HepG2 (cell line): ENCODE measurements at regions not wholly inside any gene's neighbourhood (a gene's known extent, or its start where the extent isn't known, plus 50 kb on each side); places are given as distances from the start of the nearest gene placed in this dataset.

Source experiments
- ATF1 ChIP-seq: IDR thresholded peaks from 2 replicates; pipeline ENCODE4 v1.6.1; 2016; ENCODE audit warnings: mild to moderate bottlenecking, control low read depth
- CREB1 ChIP-seq, 2 experiments: fragments of 450-650 bp in 1 of 2; IDR thresholded peaks; 2 replicates each; pipeline ENCODE4 v1.6.1; 2016 to 2017; ENCODE audit warnings: control low read depth in 1 of 2, mild to moderate bottlenecking in 1 of 2, missing compliant biosample characterization in 1 of 2, missing genetic modification characterization in 1 of 2
- CTCF ChIP-seq: sonication (generic); formaldehyde crosslinking; IDR thresholded peaks from 2 replicates; pipeline ENCODE4 v1.5.0; 2020; ENCODE audit warnings: mild to moderate bottlenecking, missing genetic modification reagents, moderate library complexity
- EZH2 ChIP-seq: conservative IDR thresholded peaks from 2 replicates; pipeline ENCODE4 v1.6.1; 2012; ENCODE audit warnings: mild to moderate bottlenecking, low read depth, low read length, moderate library complexity
- JUND ChIP-seq: sonication (generic); formaldehyde crosslinking; IDR thresholded peaks from 2 replicates; pipeline ENCODE4 v1.8.0; 2022; ENCODE audit warnings: mild to moderate bottlenecking, missing genetic modification reagents
- NFE2 ChIP-seq: sonication (generic); formaldehyde crosslinking; IDR thresholded peaks from 2 replicates; pipeline ENCODE4 v1.4.0; 2020; ENCODE audit warnings: missing genetic modification reagents
- POLR2A ChIP-seq, 2 experiments: IDR thresholded peaks; 2 replicates each; pipeline ENCODE4 v1.6.1; 2011; ENCODE audit warnings: low read depth in 2 of 2, low read length in 2 of 2, mild to moderate bottlenecking in 1 of 2, moderate library complexity in 1 of 2; ENCODE audit not compliant: insufficient read depth in 1 of 2
- ZBTB8A ChIP-seq: sonication (generic); formaldehyde crosslinking; IDR thresholded peaks from 2 replicates; pipeline ENCODE4 v1.4.0; 2020; ENCODE audit warnings: mild to moderate bottlenecking, low read depth, missing genetic modification reagents, borderline replicate concordance
- ZNF343 ChIP-seq: sonication (generic); formaldehyde crosslinking; IDR thresholded peaks from 2 replicates; pipeline ENCODE4 v1.4.0; 2020; ENCODE audit warnings: mild to moderate bottlenecking, missing genetic modification reagents
- ZNF354B ChIP-seq: sonication (generic); formaldehyde crosslinking; IDR thresholded peaks from 2 replicates; pipeline ENCODE4 v1.8.0; 2022; ENCODE audit warnings: mild to moderate bottlenecking, missing genetic modification reagents
- ZNF558 ChIP-seq: sonication (generic); formaldehyde crosslinking; IDR thresholded peaks from 2 replicates; pipeline ENCODE4 v1.9.0; 2022; ENCODE audit warnings: mild to moderate bottlenecking, missing genetic modification reagents, borderline replicate concordance
- TF ChIP-seq, protein P1 (sequence below): sonication (generic); formaldehyde crosslinking; IDR thresholded peaks from 2 replicates; pipeline ENCODE4 v1.8.1; 2022; ENCODE audit warnings: low read depth, mild to moderate bottlenecking, missing genetic modification reagents
- TF ChIP-seq, protein P2 (sequence below): sonication (generic); formaldehyde crosslinking; IDR thresholded peaks from 2 replicates; pipeline ENCODE4 v1.5.1; 2020; ENCODE audit warnings: missing genetic modification reagents, mild to moderate bottlenecking, borderline replicate concordance
- TF ChIP-seq, protein P3 (sequence below): sonication (generic); formaldehyde crosslinking; IDR thresholded peaks from 2 replicates; pipeline ENCODE4 v1.5.1; 2020; ENCODE audit warnings: missing genetic modification reagents, mild to moderate bottlenecking, borderline replicate concordance

DNA sequence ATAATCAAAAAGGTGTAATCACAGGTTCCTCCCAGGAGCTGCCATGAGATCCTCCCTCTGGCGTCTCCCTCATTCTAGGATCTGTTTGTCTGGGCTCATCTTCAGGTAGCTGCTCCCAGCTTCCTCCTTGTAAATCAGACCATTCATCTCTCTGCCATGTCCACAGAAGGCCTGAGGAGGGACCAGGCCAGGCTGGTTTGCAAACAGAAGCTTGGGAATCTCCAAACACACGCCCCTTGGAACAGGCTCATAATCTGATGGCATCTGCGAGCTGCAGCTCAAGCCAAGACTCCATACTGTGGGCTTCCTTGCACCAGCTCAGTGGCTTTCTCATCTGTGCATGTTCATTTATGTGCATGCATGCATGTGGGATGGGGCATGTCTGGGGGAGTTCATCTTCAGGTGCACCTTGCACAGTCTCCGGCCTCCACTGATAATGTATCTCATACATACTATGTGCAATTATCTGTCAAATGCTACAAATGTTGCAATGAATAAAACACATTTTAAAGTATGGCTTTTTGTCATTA, 134.9 kb downstream of the NXPE2 start:
- TF ChIP-seq ZNF343 (CRISPR knock-in tag) = no peak
- TF ChIP-seq ZNF354B (CRISPR knock-in tag) = no peak
- no peak for TF ChIP-seq POLR2A (IDR thresholded peaks at IDR 0.05; ENCODE audit: insufficient read depth in 1 of 2, low read depth in 2 of 2, low read length in 2 of 2)
- no peak for TF ChIP-seq CREB1 (IDR thresholded peaks at IDR 0.05)
- TF ChIP-seq CREB1 (CRISPR knock-in tag; IDR thresholded peaks at IDR 0.05) = no peak
- no peak for TF ChIP-seq ZNF558 (CRISPR knock-in tag)
- no peak for TF ChIP-seq ATF1 (CRISPR knock-in tag)
- no peak for TF ChIP-seq ZBTB8A (CRISPR knock-in tag)
- TF ChIP-seq EZH2 = no peak
- TF ChIP-seq, protein P1, sequence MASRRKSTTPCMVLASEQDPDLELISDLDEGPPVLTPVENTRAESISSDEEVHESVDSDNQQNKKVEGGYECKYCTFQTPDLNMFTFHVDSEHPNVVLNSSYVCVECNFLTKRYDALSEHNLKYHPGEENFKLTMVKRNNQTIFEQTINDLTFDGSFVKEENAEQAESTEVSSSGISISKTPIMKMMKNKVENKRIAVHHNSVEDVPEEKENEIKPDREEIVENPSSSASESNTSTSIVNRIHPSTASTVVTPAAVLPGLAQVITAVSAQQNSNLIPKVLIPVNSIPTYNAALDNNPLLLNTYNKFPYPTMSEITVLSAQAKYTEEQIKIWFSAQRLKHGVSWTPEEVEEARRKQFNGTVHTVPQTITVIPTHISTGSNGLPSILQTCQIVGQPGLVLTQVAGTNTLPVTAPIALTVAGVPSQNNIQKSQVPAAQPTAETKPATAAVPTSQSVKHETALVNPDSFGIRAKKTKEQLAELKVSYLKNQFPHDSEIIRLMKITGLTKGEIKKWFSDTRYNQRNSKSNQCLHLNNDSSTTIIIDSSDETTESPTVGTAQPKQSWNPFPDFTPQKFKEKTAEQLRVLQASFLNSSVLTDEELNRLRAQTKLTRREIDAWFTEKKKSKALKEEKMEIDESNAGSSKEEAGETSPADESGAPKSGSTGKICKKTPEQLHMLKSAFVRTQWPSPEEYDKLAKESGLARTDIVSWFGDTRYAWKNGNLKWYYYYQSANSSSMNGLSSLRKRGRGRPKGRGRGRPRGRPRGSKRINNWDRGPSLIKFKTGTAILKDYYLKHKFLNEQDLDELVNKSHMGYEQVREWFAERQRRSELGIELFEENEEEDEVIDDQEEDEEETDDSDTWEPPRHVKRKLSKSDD = no peak
- TF ChIP-seq, protein P2, sequence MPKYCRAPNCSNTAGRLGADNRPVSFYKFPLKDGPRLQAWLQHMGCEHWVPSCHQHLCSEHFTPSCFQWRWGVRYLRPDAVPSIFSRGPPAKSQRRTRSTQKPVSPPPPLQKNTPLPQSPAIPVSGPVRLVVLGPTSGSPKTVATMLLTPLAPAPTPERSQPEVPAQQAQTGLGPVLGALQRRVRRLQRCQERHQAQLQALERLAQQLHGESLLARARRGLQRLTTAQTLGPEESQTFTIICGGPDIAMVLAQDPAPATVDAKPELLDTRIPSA (CRISPR knock-in tag) = no peak
- TF ChIP-seq JUND (CRISPR knock-in tag) = no peak
- no peak for TF ChIP-seq CTCF (CRISPR knock-in tag)
- no peak for TF ChIP-seq NFE2
- TF ChIP-seq, protein P3, sequence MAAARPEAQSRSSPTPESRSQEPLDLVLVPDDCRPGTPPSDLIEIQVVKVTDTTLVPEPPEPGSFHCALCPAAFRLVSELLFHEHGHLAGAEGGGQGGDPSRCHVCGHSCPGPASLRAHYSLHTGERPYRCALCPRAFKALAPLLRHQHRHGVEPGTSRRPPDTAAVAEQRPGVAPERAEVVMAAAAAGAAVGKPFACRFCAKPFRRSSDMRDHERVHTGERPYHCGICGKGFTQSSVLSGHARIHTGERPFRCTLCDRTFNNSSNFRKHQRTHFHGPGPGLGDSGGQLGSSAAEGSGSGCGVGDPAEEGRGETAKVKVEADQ (CRISPR knock-in tag) = no peak
